GM21360 (cell line): ENCODE measurements at regions not wholly inside any gene's neighbourhood (a gene's known extent, or its start where the extent isn't known, plus 50 kb on each side); places are given as distances from the start of the nearest gene placed in this dataset.
"Not testable (repeated sequence)": the region's sequence is repeated elsewhere in the genome, so short reads cannot be mapped to it uniquely, and the experiment has no call there.

ENCODE experiments used
- ATAC-seq: cut with Tn5 transposase; IDR thresholded peaks from one replicate; pipeline ENCODE4 v1.9.1; 2021; ENCODE audit warnings: mild to moderate bottlenecking, moderate library complexity; ENCODE audit not compliant: unreplicated experiment

GRCh38 chr21:15274701-15275485, 210.1 kb upstream of the NRIP1 start:
- no peak for ATAC-seq

- no peak for ATAC-seq
Measured at GRCh38 chr21:15275615-15276235, 210.9 kb upstream of the NRIP1 start.

GRCh38 chr21:15276243-15276642, 211.4 kb upstream of the NRIP1 start:
- ATAC-seq, result no peak

GRCh38 chr21:15277466-15277865, 212.7 kb upstream of the NRIP1 start:
- no peak for ATAC-seq

- ATAC-seq, result no peak
Measured at GRCh38 chr21:15278279-15278678, 213.5 kb upstream of the NRIP1 start.

GRCh38 chr21:15278851-15279250, 214.1 kb upstream of the NRIP1 start:
- no peak for ATAC-seq

GRCh38 chr21:15279482-15279881, 214.7 kb upstream of the NRIP1 start:
- ATAC-seq, result no peak

GRCh38 chr21:15281714-15282113, 216.9 kb upstream of the NRIP1 start:
- ATAC-seq, result no peak

- no peak for ATAC-seq
Measured at GRCh38 chr21:15282665-15283064, 217.9 kb upstream of the NRIP1 start.

GRCh38 chr21:15283138-15283537, 218.3 kb upstream of the NRIP1 start:
- no peak for ATAC-seq

- ATAC-seq, result no peak
Measured at GRCh38 chr21:15283789-15284188, 219.0 kb upstream of the NRIP1 start.

GRCh38 chr21:15285556-15285955, 220.8 kb upstream of the NRIP1 start:
- no peak for ATAC-seq

GRCh38 chr21:15289246-15289645, 224.4 kb upstream of the NRIP1 start:
- ATAC-seq, result no peak

- ATAC-seq, result no peak
Measured at GRCh38 chr21:15289896-15290841, 225.4 kb upstream of the NRIP1 start.

- no peak for ATAC-seq
Measured at GRCh38 chr21:15291621-15292266, 226.9 kb upstream of the NRIP1 start.

- ATAC-seq, result no peak
Measured at GRCh38 chr21:15293240-15293639, 228.4 kb upstream of the NRIP1 start.

GRCh38 chr21:15295875-15296274, 231.1 kb upstream of the NRIP1 start:
- ATAC-seq, result no peak

GRCh38 chr21:15297824-15298223, 233.0 kb upstream of the NRIP1 start:
- no peak for ATAC-seq

GRCh38 chr21:15298306-15298705, 233.5 kb upstream of the NRIP1 start:
- no peak for ATAC-seq

GRCh38 chr21:15298755-15299154, 234.0 kb upstream of the NRIP1 start:
- not testable (repeated sequence) for ATAC-seq

- ATAC-seq, result no peak
Measured at GRCh38 chr21:15300131-15300530, 235.3 kb upstream of the NRIP1 start.
